Progenitor cell of endocrine pancreas (in vitro differentiated cells): ENCODE measurements at regions not wholly inside any gene's neighbourhood (a gene's known extent, or its start where the extent isn't known, plus 50 kb on each side); places are given as distances from the start of the nearest gene placed in this dataset.

Experiments used
- DNase-seq: peaks from one replicate; pipeline ENCODE4 v3.0.0; 2021; ENCODE audit warnings: low spot score; ENCODE audit not compliant: unreplicated experiment
- H3K27ac Mint-ChIP-seq: 2 replicates; pipeline ENCODE4 v1.8.0; 2021; ENCODE audit warnings: mild to moderate bottlenecking, moderate library complexity, mixed read lengths
- H3K27me3 Mint-ChIP-seq: 2 replicates; pipeline ENCODE4 v1.8.0; 2021; ENCODE audit warnings: mixed read lengths
- H3K36me3 Mint-ChIP-seq: 2 replicates; pipeline ENCODE4 v1.8.0; 2022; ENCODE audit warnings: mixed read lengths; ENCODE audit not compliant: insufficient read depth
- H3K4me1 Mint-ChIP-seq: 2 replicates; pipeline ENCODE4 v1.8.0; 2021; ENCODE audit warnings: low read depth, mixed read lengths
- H3K4me3 Mint-ChIP-seq: 2 replicates; pipeline ENCODE4 v1.8.0; 2021; ENCODE audit warnings: low read depth, mild to moderate bottlenecking, moderate library complexity, mixed read lengths
- H3K9me3 Mint-ChIP-seq: 2 replicates; pipeline ENCODE4 v1.8.0; 2021; ENCODE audit warnings: low read depth, mixed read lengths
- TF ChIP-seq, protein P1 (sequence below): fragments of 200-600 bp; sonication (generic); IDR thresholded peaks from one replicate; pipeline ENCODE4 v1.5.0; 2021; ENCODE audit warnings: antibody characterized with exemption, mild to moderate bottlenecking; ENCODE audit not compliant: unreplicated experiment

DNA sequence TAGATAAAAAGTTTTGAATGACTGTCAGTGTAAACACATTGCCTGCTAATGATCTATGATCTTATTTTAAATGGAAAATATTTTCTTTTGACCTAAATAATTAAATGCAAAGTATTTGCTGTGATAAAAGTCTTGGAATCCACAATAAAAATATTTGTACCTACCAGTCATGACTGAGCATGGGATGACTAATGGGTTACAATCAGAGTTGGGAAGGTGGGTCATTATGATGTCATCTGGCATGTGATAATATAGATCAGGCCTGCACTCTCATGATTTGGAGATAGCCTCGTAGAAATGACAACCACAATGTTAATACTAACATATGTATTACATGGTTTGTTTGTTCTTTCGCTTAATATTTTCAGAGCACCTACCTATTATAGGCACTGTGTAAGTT lies 848.8 kb upstream of the KLHL29 start:
- Mint-ChIP-seq H3K4me3 (no peak overlapping the region), H3K4me1 (no peaks in the 10 kb centered on the region), H3K9me3 (no peaks in the 10 kb centered on the region), H3K36me3 (peaks cover 2% of the 10 kb centered on the region), H3K27me3 (no peaks in the 10 kb centered on the region), H3K27ac (no peak overlapping the region)
- TF ChIP-seq, protein P1, sequence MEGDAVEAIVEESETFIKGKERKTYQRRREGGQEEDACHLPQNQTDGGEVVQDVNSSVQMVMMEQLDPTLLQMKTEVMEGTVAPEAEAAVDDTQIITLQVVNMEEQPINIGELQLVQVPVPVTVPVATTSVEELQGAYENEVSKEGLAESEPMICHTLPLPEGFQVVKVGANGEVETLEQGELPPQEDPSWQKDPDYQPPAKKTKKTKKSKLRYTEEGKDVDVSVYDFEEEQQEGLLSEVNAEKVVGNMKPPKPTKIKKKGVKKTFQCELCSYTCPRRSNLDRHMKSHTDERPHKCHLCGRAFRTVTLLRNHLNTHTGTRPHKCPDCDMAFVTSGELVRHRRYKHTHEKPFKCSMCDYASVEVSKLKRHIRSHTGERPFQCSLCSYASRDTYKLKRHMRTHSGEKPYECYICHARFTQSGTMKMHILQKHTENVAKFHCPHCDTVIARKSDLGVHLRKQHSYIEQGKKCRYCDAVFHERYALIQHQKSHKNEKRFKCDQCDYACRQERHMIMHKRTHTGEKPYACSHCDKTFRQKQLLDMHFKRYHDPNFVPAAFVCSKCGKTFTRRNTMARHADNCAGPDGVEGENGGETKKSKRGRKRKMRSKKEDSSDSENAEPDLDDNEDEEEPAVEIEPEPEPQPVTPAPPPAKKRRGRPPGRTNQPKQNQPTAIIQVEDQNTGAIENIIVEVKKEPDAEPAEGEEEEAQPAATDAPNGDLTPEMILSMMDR: no peak
- DNase-seq: no peak

DNA sequence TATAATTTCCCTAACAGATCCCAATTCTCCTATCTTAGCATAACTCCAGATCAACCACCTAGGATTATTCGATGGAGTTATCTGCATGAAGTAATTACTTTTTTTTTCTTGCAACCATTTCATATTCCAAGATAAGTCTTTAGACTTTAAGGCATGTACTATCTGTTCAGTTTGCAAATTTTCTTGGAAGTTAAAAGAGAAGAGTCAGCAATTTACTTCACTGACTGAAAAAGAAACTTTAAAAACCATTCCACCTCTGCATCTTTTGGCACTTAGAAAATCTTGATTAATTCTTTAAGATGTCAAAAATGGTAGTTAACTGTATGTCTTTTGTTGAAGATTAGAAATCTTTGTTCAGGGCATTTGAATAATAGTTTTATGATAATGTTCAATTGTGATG lies 830.5 kb upstream of the KLHL29 start:
- no peak for DNase-seq
- Mint-ChIP-seq H3K9me3 (peaks cover 8% of the 10 kb centered on the region), H3K27ac (no peak overlapping the region), H3K36me3 (no peaks in the 10 kb centered on the region), H3K4me3 (no peak overlapping the region), H3K27me3 (no peaks in the 10 kb centered on the region), H3K4me1 (peaks cover 3% of the 10 kb centered on the region)
- TF ChIP-seq, protein P1: no peak

DNA sequence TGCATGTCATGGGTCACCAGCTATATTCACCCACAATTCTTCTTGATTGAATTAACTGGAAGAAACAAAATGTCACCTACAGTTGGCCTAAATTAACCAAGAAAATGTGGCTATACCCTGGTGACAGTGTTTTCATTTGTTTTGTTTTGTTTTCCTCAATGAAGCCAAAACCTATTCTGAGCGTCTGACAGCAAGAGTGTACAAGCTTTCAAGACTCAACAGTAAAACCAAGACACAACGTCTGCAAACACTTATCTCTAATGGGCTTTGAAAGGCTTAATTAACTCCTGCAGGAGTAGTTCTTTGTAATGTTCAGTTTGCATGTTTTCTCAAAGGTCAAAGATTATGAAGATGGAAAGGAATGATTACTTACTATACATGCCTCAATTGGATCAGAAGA lies 827.6 kb upstream of the KLHL29 start:
- H3K36me3 Mint-ChIP-seq: no peaks in the 10 kb centered on the region
- H3K27ac Mint-ChIP-seq: no peak overlapping the region
- TF ChIP-seq, protein P1: no peak
- H3K9me3 Mint-ChIP-seq: peaks cover 3% of the 10 kb centered on the region
- peaks cover 3% of the 10 kb centered on the region for H3K4me1 Mint-ChIP-seq
- DNase-seq: no peak
- H3K27me3 Mint-ChIP-seq: no peaks in the 10 kb centered on the region
- no peak overlapping the region for H3K4me3 Mint-ChIP-seq

DNA sequence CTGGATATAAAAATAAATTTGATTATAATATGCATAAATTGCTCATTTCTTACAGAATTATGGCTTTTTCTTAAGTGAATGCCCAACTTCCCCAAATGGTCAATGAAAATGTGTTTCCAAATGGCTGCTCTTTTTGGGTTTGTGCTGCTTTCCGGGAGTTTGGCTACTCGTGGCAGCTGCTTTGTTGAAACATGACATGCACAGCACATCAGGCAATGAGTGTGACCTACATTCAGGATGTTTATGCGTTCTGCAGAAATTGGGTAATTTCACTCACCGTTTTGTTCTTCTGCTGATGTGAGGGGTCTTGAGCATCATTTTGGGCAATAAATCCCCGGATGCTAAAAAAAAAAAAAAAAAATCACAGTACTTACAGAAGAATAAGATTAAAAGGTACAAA lies 825.0 kb upstream of the KLHL29 start:
- Mint-ChIP-seq H3K36me3 (no peaks in the 10 kb centered on the region), H3K4me3 (no peak overlapping the region), H3K4me1 (peaks cover 3% of the 10 kb centered on the region), H3K27ac (no peak overlapping the region), H3K9me3 (peaks cover 3% of the 10 kb centered on the region), H3K27me3 (no peaks in the 10 kb centered on the region)
- DNase-seq: no peak
- TF ChIP-seq, protein P1: no peak

DNA sequence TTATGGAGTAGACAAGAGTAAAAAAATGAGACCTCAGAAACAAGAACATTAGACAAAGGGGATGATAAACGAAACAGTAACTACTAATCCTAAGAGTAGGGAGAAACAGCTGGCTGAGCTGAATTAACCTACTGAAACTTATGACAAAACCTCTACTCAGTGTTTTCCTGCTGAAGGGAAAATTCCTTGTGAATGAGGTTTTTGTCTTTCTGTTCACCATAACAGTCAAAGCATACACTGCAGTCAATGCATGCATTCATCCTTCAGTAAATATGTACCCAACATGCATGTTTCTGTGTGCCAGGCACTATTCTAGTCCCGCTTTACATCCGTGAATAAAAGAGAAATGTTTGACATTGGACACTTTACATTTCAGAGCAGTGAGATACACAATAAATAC lies 805.6 kb upstream of the KLHL29 start:
- DNase-seq: no peak
- peaks cover 22% of the 10 kb centered on the region for H3K9me3 Mint-ChIP-seq
- peaks cover 7% of the 10 kb centered on the region for H3K36me3 Mint-ChIP-seq
- no peak overlapping the region for H3K27ac Mint-ChIP-seq
- TF ChIP-seq, protein P1: no peak
- H3K27me3 Mint-ChIP-seq: no peaks in the 10 kb centered on the region
- H3K4me3 Mint-ChIP-seq: no peak overlapping the region
- no peaks in the 10 kb centered on the region for H3K4me1 Mint-ChIP-seq

DNA sequence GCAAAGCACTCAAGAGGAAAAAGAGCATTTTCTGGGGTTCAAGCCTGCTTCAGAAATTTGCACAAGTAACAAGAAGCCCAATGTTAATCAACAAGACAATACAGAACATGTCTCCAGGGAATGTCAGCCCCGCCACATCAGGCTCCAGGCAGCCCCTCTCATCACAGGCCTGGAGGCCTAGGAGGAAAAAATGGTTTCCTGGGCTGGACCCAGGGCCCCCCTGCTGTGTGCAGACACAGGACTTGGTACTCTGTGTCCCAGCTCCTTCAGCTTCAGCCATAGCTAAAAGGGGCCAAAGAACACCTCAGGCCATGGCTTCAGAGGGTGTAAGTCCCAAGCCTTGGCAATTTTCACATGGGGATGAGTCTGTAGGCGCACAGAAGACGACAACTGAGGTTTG lies 802.9 kb upstream of the KLHL29 start:
- TF ChIP-seq, protein P1: no peak
- no peak for DNase-seq
- Mint-ChIP-seq H3K27me3 (no peaks in the 10 kb centered on the region), H3K27ac (no peak overlapping the region), H3K4me3 (no peak overlapping the region), H3K9me3 (peaks cover 22% of the 10 kb centered on the region), H3K4me1 (no peaks in the 10 kb centered on the region), H3K36me3 (peaks cover 7% of the 10 kb centered on the region)
